H1 (cell line): ENCODE measurements at regions not wholly inside any gene's neighbourhood (a gene's known extent, or its start where the extent isn't known, plus 50 kb on each side); places are given as distances from the start of the nearest gene placed in this dataset.

Experiments
- EZH2 ChIP-seq: fragments of 200-600 bp; sonication (generic); IDR thresholded peaks from 2 replicates; pipeline ENCODE4 v1.7.1; 2012; ENCODE audit warnings: low read depth, mild to moderate bottlenecking, moderate library complexity, low read length, inconsistent platforms; ENCODE audit not compliant: severe bottlenecking
- RBBP5 ChIP-seq: IDR thresholded peaks from 2 replicates; pipeline ENCODE4 v1.7.1; 2012; ENCODE audit warnings: low read depth, mild to moderate bottlenecking, inconsistent platforms, low read length, moderate library complexity, borderline replicate concordance
- RXRA ChIP-seq: IDR thresholded peaks from 2 replicates; pipeline ENCODE4 v1.6.1; 2011; ENCODE audit warnings: low read depth, mild to moderate bottlenecking, low read length, moderate library complexity; ENCODE audit not compliant: insufficient read depth

- TF ChIP-seq EZH2 (no peak), RBBP5 (no peak), RXRA (no peak)
Observed at GRCh38 chr16:17632667-17633066, 161.9 kb upstream of the XYLT1 start (continued).
